Upper lobe of left lung (tissue), 4 donors: ENCODE measurements at regions not wholly inside any gene's neighbourhood (a gene's known extent, or its start where the extent isn't known, plus 50 kb on each side); places are given as distances from the start of the nearest gene placed in this dataset.

ENCODE experiments used
- CTCF ChIP-seq, 6 experiments: fragments of 450-650 bp in 4 of 6; fragments of 200-600 bp in 2 of 6; sonication (generic) in 2 of 6; IDR thresholded peaks; one replicate each; pipeline ENCODE4 v1.5.1; 2016 to 2019; ENCODE audit warnings: antibody characterized with exemption in 6 of 6
- EP300 ChIP-seq, 4 donors: sonication (generic); formaldehyde crosslinking; IDR thresholded peaks; one replicate each; pipeline ENCODE4 v1.5.1; 2017; ENCODE audit warnings: antibody characterized with exemption in 4 of 4, control low read depth in 2 of 4
- POLR2A ChIP-seq, 4 donors: fragments of 450-650 bp; IDR thresholded peaks; one replicate each; pipeline ENCODE4 v1.5.1; 2016 to 2017; ENCODE audit warnings: antibody characterized with exemption in 4 of 4, mild to moderate bottlenecking in 2 of 4

GRCh38 chr3:176798680-176799079 lies 398.6 kb downstream of the TBL1XR1 start:
- TF ChIP-seq CTCF (IDR thresholded peaks at IDR 0.05) (no peak), EP300 (IDR thresholded peaks at IDR 0.05) (no peak), POLR2A (IDR thresholded peaks at IDR 0.05) (no peak)
